ENCODE measurements at regions not wholly inside any gene's neighbourhood (a gene's known extent, or its start where the extent isn't known, plus 50 kb on each side); places are given as distances from the start of the nearest gene placed in this dataset.
"Not testable (repeated sequence)": the region's sequence is repeated elsewhere in the genome, so short reads cannot be mapped to it uniquely, and the experiment has no call there.

DNA sequence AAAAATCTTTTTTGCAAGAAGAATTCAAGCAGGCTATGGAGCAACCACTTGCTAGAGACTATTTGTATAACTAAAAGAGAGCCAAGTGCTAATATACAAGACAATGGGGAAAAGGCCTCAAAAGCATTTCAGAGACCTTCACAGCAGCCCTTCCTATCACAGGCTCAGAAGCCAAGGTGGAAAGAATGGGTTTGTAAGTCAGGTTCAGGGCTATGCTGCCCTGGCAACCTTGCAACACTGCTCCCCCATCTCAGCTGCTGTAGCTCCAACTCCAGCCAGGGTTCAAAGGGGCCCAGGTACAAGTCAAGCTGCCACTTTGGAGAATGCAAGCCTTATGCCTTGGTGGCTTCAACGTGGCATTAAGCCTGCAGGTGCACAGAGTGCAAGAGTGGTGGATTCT lies 253.7 kb upstream of the C1QTNF3 start:
- not testable (repeated sequence) for DNase-seq (ENCODE audit: low spot score)

DNA sequence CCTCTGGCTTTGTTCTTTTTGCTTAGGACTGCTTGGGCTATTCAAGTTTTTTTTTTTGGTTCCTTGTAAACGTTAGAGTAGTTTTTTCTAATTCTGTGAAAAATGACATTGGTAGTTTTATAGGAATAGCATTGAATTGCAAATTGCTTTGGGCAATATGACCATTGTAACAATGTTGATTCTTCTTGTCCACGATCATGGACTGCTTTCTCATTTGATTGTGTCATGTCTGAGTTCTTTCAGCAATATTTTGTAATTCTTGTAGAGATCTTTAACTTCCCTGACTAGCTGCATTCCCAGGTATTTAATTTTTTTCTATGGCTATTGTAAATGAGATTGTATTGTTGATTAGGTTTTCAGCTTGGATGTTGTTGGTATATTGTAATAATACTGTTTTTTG lies 286.2 kb upstream of the C1QTNF3 start:
- DNase-seq (ENCODE audit: low spot score) = not testable (repeated sequence)

DNA sequence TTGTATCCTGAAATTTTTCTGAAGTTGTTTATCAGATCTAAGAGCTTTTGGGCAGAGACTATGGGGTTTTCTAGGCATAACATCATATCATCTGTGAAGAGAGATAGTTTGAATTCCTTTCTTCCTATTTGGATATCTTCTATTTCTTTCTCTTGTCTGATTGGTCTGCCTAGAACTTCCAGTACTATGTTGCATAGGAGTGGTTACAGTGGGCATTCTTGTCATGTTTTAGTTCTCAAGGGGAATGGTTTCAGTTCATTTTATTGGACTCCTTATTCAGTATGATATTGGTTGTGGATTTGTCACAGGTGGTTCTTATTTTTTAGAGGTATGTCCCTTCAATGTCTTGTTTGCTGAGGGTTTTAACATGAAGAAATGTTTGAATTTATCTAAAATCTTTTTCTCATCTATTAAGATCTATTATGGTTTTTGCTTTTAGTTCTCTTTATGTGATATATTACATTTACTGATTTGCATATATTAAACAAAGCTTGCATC lies 286.6 kb upstream of the C1QTNF3 start:
- DNase-seq (ENCODE audit: low spot score) = peak; percentile 2

DNA sequence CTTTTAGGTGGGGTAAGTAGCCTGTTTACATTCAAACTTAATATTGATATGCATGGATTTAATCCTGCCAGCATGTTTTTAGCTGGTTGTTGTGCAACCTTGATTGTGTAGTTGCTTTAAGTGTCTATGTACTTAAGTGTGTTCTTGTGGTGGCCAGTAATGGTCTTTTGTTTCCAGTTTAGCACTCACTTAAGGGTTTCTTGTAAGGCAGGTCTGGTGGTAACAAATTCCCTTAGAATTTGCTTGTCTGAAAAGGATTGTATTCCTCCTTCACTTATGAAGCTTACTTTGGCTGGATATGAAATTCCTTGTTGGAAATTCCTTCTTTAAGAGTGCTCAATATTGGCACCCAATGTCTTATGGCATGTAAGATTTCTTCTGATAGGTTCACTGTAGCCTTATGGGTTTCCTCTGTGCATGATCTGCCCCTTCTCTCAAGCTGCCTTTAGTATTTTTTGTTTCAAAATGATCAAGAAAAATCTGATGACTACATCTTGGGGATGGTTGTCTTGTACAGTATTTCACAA lies 289.0 kb upstream of the C1QTNF3 start:
- not testable (repeated sequence) for DNase-seq (ENCODE audit: low spot score)

DNA sequence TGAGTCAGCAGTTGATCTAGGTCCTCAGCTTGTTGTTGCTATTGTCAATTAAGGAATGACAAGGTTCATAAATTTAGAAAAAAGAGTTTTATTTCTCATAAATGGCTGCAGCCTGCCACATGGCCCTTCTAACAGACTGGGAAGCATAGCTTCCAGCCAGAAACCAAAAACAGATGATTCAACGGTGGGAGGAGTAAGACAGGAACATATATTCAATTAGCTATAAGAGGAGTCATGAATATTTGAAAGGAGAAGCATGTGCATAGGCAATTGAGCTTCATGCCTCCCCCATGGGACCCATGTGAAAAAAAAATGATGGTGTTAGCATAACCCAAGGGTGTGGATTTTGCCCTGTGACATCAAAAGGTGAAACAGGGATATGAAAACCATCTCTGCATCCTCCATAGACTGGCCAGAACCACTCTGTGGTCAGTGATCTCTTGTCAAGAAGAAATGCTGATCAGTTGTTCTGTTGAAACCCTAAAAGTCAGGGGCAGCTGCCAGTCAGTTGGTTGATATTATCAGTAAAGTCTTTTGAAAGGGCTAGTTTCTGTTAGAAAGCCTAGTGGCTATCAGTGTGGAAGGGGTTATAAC lies 296.5 kb upstream of the C1QTNF3 start:
- not testable (repeated sequence) for DNase-seq (ENCODE audit: low spot score)

DNA sequence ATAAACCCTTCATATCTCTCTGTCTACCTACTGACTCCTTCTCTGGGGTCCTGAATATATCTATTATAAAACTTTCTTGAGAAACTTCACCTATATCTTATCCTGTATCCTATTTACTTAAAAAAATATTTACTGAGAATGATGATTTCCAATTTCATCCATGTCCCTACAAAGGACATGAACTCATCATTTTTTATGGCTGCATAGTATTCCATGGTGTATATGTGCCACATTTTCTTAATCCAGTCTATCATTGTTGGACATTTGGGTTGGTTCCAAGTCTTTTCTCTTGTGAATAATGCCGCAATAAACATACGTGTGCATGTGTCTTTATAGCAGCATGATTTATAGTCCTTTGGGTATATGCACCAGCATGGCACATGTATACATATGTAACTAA lies 301.7 kb upstream of the RAI14 start:
- not testable (repeated sequence) for DNase-seq (ENCODE audit: low spot score)

DNA sequence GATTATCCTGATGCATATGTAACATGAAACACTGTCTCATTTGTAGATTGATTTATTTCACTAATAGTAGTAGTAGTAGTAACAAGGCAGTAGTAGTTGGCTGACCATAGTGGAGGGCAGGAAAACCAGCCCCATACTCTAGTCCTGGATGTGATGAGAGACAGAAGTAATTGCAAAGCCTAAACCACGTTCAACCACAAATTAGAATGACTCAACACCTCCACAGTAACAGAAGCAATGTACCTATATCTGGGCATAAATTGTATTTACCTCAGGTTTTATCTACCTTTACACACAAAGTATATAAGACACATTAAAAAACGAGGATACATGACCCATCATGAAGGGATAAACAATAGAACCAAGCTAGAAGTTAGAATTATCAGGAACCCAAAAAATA lies 284.7 kb upstream of the RAI14 start:
- DNase-seq (ENCODE audit: low spot score) = not testable (repeated sequence)

DNA sequence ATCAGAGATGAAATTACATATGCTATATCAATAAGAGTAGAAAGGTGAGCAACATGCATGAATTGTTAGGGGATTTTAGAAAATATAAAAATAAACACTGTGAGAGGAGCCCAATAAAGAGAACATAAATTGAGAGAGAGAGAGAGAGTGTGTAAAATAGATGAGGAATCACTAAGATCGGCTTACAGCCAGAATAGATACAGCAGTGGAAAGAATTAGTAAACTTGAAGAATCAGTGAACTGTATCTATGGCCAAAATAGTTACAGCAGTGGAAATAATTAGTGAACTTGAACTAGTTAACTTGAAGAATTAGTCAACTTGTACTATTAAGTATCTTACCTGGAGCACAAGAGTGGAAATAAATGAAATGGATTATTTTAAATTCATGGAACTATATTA lies 284.3 kb upstream of the RAI14 start:
- not testable (repeated sequence) for DNase-seq (ENCODE audit: low spot score)

DNA sequence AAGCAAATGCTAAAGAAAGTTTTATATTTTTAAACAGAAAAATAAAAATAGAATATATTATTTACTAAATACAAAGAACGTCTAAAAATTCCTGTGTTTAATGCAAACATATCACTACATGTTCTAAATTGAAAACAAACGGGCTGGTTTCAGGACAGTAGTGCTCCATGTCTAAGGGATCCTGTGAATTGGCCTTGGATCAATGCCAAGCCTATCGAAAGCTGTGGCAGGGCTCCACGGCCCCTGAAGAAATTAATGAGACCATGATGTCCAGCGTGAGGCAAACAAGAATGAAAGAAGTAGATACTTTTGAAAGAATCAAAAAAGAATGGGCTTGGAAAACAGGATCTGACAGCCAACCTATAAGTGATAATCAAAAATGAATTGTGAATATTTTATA lies 283.4 kb upstream of the RAI14 start:
- not testable (repeated sequence) for DNase-seq (ENCODE audit: low spot score)

DNA sequence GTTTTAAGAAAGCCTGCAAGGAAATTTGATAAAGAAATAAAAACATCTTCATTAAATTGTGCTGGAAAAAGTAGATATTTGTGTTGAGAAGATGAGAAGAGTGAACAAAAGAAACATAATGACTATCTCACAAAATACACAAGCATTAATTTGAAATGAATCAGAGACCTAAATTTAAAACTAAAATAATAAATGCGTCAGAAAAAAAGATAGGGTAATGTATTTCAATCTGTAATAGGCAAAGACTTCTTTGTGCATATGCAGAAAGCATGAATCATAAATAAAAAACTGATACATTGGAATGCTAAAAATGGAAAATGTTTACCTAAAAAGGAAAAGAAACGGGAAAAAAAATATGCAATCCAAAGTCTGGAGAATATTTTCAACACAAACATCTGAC lies 278.5 kb upstream of the RAI14 start:
- DNase-seq (ENCODE audit: low spot score) = not testable (repeated sequence)

DNA sequence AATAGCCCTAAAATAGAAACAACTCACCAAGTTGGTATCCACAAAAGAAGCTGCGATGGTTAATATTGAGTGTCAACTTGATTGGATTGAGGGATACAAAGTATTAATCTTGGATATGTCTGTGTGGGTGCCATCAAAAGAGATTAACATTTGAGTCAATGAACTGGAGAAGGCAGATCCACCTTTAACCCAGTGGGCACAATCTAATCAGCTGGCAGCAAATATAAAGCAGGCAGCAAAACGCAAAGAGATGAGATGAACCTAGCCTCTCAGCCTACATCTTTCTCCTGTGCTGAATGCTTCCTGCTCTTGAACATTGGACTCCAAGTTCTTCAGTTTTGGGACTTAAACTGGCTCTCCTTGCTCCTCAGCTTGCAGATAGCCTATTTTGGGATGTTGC lies 277.6 kb upstream of the RAI14 start:
- not testable (repeated sequence) for DNase-seq (ENCODE audit: low spot score)

DNA sequence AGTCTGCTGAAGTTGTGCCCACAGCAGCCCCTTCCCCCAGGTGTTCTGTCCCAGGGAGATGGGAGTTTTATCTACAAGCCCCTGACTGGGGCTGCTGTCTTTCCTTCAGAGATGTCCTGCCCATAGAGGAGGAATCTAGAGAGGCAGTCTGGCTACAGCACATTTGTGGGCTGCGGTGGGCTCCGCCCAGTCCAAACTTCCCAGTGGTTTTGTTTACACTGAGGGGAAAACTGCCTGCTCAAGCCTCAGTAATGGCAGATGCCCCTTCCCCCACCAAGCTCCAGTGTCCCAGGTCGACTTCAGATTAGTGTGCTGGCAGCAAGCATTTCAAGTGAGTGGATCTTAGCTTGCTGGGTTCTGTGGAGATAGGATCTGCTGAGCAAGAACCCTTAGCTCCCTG lies 267.4 kb upstream of the RAI14 start:
- DNase-seq (ENCODE audit: low spot score) = not testable (repeated sequence)

DNA sequence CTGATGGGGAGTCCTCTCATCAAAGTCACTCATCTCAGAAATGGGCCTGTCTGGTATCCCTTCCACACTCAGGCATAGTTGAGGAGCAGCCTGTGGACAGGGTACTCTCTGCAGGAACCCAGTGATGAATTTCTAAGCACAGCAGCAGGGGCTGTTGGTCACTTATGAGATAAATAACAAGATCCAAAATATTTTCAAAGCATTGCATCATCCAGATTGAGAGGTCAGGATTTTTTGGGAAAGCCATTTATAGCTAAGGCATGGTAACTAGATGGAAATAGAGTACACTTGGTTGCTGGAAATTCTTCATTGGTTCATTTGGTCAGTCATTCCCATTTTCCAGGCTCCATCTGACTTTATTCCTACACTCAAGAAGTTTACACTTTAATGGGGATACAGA lies 246.8 kb upstream of the RAI14 start:
- DNase-seq (ENCODE audit: low spot score) = no peak

DNA sequence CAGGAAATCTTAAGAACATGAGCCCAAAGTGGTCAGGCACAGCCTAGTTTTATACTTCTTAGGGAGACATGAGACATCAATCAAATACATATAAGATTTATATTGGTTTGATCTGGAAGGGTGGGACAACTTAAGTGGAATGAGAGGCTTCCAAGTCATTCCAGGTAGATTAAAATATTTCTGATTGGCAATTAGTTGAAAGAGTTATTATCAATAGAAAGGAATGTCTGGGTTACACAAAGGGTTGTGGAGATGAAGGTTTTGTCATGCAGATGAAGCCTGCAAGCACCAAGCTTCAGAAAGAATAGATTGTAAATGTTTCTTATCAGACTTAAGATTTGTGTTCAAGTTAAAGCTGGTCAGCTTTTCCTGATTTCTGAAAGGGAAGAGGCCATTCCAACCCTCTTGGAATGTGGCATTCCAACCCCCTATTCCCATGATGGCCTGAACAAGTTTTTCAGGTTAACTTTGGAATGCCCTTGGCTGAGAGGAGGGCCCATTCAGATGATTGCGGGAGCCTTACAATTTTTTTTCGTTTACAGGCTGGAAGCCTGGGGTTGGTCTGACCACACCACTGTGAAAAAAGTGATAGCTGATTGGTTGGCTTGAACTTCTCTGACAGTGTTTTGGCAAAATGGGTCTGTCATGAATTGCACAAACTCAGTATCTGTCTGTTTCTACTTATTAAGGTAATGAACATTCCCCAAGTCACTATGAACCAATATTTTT lies 245.6 kb upstream of the RAI14 start:
- no peak for DNase-seq (ENCODE audit: low spot score)

DNA sequence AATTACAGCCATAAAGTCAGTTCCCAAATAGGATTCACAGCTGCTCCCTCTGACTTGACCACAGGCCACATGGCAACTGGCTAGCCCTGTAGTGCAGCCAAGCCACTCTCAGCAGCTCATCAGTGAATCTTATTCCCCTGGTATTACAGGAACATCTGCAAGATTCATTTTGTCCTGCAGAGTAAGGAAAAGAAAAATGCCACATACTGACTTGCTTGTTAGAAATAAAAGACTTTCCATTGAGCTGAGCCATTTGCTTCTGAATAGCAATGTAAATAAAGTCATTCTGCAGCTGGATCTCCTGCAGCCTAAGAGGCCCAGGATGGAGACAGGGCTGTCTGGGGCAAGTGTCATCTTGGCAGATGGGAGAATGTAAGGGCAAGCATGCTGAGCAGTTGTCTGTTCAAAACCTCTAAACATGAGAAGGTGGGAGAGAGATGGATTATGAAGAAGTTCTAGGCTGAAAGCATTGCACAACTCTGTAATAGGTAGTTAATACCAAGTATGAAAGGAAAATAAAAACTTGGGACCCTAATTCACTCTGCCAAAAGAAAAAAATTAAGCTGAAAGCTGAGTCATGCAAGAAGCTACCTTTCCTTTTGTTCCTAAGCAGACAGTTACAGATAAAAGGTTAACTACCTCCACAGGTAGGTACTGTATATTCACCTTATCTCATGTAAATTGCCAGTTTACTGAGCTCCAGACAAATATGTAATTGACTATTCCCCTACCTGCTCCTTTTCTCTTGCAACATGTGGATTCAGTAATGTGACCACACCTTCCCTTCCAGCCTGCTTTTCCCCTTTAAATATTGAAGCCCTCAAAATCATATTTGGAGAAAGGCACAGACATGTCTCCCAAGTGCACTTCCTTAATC lies 244.4 kb upstream of the RAI14 start:
- no peak for DNase-seq (ENCODE audit: low spot score)

DNA sequence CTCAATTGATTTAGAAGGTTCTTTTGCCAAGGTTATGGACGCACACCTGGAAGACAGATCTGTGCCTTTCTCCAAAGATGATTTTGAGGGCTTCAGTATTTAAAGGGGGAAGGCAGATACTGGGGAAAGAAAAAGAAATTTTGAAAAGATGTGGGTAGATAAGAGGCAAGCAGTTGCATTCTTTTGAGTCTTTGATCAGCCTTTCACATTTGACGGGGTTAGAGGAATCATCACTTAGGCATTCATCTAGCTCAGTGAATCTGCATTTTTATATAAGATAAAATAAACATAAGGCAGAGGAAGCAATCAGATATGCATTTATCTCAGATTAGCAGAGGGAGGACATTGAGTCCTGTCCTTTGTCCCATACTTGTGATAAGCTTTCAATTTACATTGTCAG lies 243.4 kb upstream of the RAI14 start:
- DNase-seq (ENCODE audit: low spot score) = peak; percentile 44

DNA sequence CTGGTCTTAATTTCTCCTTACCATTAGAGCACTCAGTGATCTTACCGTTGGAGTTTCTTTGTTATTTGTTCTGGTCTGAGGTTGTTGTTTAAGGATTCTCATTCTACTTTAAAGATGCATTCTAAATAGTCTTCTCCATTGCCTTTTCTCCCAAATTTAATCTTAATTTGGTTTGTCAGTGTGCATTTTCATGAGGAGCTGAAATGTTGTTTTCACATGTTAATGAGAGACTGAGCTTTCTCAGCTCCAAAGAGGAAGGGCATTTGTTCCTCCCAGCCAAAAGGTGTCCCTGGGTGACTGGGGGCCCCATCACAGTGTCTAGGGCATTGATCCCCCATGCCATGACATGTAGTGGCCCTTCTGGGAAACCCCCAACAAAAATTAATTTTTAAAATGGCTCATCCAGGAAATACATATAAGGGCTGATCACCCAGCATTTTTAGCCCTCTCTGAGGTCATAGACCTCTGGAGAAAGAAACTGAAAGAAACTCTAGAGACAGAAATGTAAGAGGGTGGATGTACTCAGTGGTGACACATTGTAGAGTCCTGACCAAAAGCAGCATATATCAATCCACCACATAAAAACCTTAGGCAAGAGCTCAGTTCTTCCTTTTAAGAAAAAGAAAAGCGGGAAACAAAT lies 240.4 kb upstream of the RAI14 start:
- no peak for DNase-seq (ENCODE audit: low spot score)

DNA sequence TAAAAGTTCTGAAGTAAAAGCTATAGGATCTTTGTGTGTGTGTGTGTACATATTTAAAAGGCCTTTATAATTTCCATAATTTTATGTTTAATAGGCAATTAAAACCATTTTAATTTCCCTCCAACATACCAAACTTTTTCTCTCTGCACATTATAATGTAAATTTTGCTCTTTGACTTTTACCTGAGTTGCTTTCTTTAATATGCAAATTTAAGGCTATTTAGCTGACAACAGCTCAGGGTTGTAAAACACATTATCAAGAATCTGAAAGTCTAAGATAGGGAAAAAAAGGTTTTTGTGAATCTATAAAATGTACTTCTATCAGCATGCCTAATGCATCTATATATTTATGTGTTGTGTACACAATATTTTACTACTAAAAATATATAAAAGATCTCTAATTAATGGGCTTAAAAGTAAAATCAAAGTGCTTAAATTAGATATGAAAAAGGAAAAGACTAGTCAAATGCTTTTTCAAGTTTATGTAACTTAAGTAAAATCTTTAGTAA lies 239.6 kb upstream of the RAI14 start:
- DNase-seq (ENCODE audit: low spot score) = no peak

DNA sequence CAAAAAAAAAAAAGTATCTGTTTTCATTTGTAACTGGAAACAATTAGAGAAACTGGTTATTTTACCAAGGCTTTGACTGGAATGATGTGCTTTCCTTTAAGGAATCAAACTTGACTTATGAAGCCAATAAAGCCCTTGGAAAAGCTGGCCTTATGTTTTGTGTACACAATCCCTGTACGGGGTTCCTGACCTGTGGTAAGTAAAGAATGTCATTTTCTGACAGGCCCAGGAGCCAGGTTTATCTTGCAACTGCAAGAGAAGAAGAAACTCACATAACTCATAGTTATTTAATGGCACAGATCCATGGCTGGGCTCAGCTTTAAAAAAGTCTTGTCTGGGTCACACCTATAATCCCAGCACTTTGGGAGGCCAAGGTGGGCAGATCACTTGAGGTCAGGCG lies 235.9 kb upstream of the RAI14 start:
- not testable (repeated sequence) for DNase-seq (ENCODE audit: low spot score)

DNA sequence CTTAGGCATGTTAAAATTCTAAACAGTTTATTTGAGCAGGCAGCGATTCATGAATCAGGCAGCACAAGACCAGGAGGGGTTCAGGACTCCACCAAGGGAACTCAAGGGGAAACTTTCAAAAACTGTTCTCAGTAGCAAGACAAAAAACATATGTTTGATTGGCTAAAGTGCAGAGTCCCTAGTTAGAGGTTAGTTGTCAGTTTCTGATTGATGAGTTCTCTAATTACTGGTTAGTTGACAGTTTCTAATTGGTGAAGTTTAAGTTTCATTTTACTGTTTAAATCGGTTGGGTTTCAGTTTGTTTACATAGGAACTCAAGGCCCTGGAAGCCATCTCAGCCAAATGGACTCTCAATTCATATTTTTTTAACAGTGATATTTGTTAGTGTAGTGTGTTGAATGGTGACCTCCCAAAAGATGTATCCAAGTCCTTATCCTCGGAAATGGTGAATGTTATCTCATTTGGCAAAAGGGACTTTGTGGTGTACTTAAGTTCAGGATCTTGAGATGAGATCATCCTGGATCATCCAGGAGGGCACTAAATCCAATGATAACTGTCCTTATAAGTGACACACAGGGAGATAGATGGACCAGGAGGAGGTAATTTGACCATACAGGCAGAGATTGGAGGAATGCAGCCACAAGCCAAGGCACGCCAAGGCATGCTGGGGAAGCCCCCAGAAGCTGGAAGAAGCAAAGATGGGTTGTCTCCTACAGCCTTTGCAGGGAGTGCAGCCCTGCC lies 219.2 kb upstream of the RAI14 start:
- no peak for DNase-seq (ENCODE audit: low spot score)

DNA sequence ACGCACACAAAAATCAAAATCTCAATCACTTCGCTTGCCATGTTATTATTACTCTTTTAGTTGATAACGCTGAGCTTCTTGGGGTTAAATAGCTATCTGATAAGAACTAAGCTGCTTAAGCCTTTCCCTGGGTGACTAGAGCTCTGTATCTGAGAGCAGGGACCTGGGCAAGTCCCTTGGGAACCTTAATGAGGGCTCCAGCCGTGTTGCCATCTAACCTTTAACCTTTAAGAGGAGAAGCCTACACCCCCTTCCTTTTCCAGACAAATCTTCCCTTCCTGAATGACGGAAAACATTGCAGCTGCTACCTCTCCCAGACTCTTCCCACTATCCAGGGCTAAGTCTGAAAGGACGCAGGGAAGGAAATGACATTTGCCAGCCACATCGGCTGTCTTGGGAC lies 216.5 kb upstream of the RAI14 start:
- DNase-seq (ENCODE audit: low spot score) = no peak
